ENCODE measurements at regions not wholly inside any gene's neighbourhood (a gene's known extent, or its start where the extent isn't known, plus 50 kb on each side); places are given as distances from the start of the nearest gene placed in this dataset.
A peak's percentile ranks its signal among the peaks of the same experiment; 100 is the strongest.

DNA sequence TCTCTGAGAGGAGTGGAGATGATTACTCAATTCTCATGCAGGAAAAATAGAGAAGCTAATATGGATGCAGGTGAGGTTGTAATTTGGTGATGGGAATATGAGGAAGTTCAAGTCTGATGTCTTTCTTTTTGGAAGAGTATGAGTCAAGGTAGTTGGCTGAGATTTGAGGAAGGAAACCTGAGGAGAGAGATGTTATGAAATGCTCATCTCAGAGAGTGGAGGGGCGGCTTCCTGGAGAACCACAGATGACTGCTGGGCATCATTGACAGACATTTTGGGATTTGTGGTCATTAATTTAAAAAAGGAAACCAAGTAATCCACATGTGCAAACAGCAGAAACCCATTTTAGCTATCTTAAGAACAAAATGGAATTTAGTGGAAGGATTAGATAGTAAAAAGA is 72.5 kb upstream of the UST start:
- Mint-ChIP-seq H3K27me3 (ENCODE audit: unreplicated experiment) (peaks cover 2% of the 10 kb centered on the region), H3K36me3 (ENCODE audit: low read depth, unreplicated experiment) (no peaks in the 10 kb centered on the region), H3K4me3 (ENCODE audit: unreplicated experiment) (no peak overlapping the region), H3K4me1 (ENCODE audit: unreplicated experiment) (no peaks in the 10 kb centered on the region), H3K27ac (ENCODE audit: unreplicated experiment) (no peak overlapping the region), H3K9me3 (ENCODE audit: unreplicated experiment) (peaks cover 3% of the 10 kb centered on the region)
- DNase-seq (ENCODE audit: low spot score): no peak
- TF ChIP-seq CTCF (IDR thresholded peaks at IDR 0.05; ENCODE audit: unreplicated experiment): no peak

GRCh38 chr6:148677594-148678476 is 69.0 kb upstream of the UST start:
- Mint-ChIP-seq H3K27me3 (ENCODE audit: unreplicated experiment) (no peaks in the 10 kb centered on the region), H3K27ac (ENCODE audit: unreplicated experiment) (no peak overlapping the region), H3K4me3 (ENCODE audit: unreplicated experiment) (no peak overlapping the region), H3K9me3 (ENCODE audit: unreplicated experiment) (no peaks in the 10 kb centered on the region), H3K4me1 (ENCODE audit: unreplicated experiment) (peaks cover 6% of the 10 kb centered on the region), H3K36me3 (ENCODE audit: low read depth, unreplicated experiment) (no peaks in the 10 kb centered on the region)
- TF ChIP-seq CTCF (IDR thresholded peaks at IDR 0.05; ENCODE audit: unreplicated experiment): no peak
- no peak for DNase-seq (ENCODE audit: low spot score)

GRCh38 chr6:148678682-148679081 is 68.1 kb upstream of the UST start:
- no peak overlapping the region for H3K4me3 Mint-ChIP-seq (ENCODE audit: unreplicated experiment)
- no peak for DNase-seq (ENCODE audit: low spot score)
- H3K36me3 Mint-ChIP-seq (ENCODE audit: low read depth, unreplicated experiment): no peaks in the 10 kb centered on the region
- TF ChIP-seq CTCF (IDR thresholded peaks at IDR 0.05; ENCODE audit: unreplicated experiment): no peak
- peaks cover 12% of the 10 kb centered on the region for H3K4me1 Mint-ChIP-seq (ENCODE audit: unreplicated experiment)
- no peaks in the 10 kb centered on the region for H3K9me3 Mint-ChIP-seq (ENCODE audit: unreplicated experiment)
- no peaks in the 10 kb centered on the region for H3K27me3 Mint-ChIP-seq (ENCODE audit: unreplicated experiment)
- no peak overlapping the region for H3K27ac Mint-ChIP-seq (ENCODE audit: unreplicated experiment)

DNA sequence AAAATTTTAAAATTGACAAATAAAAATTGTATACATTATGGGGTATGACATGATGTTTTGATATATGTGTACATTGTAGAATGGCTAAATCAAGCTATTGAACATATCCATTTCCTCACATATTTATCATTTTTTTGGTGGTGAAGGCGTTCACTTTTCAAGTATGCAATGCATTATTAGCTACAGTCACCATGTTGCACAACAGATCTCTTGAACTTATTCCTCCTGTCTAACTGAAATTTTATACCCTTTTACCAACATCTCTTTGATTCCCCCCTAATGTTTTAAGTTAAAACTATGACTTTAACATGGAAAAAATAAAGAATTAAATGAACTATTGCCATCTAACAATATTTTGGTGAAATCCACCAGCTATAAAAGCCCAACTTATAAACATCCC is 65.2 kb upstream of the UST start:
- DNase-seq (ENCODE audit: low spot score): no peak
- no peaks in the 10 kb centered on the region for H3K36me3 Mint-ChIP-seq (ENCODE audit: low read depth, unreplicated experiment)
- H3K4me1 Mint-ChIP-seq (ENCODE audit: unreplicated experiment): peaks cover 21% of the 10 kb centered on the region
- H3K9me3 Mint-ChIP-seq (ENCODE audit: unreplicated experiment): no peaks in the 10 kb centered on the region
- no peak overlapping the region for H3K4me3 Mint-ChIP-seq (ENCODE audit: unreplicated experiment)
- no peak overlapping the region for H3K27ac Mint-ChIP-seq (ENCODE audit: unreplicated experiment)
- H3K27me3 Mint-ChIP-seq (ENCODE audit: unreplicated experiment): peaks cover 2% of the 10 kb centered on the region
- no peak for TF ChIP-seq CTCF (IDR thresholded peaks at IDR 0.05; ENCODE audit: unreplicated experiment)

GRCh38 chr6:148682252-148682651 is 64.6 kb upstream of the UST start:
- peaks cover 2% of the 10 kb centered on the region for H3K27me3 Mint-ChIP-seq (ENCODE audit: unreplicated experiment)
- peaks cover 21% of the 10 kb centered on the region for H3K4me1 Mint-ChIP-seq (ENCODE audit: unreplicated experiment)
- H3K9me3 Mint-ChIP-seq (ENCODE audit: unreplicated experiment): no peaks in the 10 kb centered on the region
- no peak for TF ChIP-seq CTCF (IDR thresholded peaks at IDR 0.05; ENCODE audit: unreplicated experiment)
- no peak overlapping the region for H3K4me3 Mint-ChIP-seq (ENCODE audit: unreplicated experiment)
- peak overlapping the region; percentile 27 for H3K27ac Mint-ChIP-seq (ENCODE audit: unreplicated experiment)
- no peak for DNase-seq (ENCODE audit: low spot score)
- H3K36me3 Mint-ChIP-seq (ENCODE audit: low read depth, unreplicated experiment): no peaks in the 10 kb centered on the region

All from endothelial cell (in vitro differentiated cells).